ENCODE measurements at regions not wholly inside any gene's neighbourhood (a gene's known extent, or its start where the extent isn't known, plus 50 kb on each side); places are given as distances from the start of the nearest gene placed in this dataset.

DNA sequence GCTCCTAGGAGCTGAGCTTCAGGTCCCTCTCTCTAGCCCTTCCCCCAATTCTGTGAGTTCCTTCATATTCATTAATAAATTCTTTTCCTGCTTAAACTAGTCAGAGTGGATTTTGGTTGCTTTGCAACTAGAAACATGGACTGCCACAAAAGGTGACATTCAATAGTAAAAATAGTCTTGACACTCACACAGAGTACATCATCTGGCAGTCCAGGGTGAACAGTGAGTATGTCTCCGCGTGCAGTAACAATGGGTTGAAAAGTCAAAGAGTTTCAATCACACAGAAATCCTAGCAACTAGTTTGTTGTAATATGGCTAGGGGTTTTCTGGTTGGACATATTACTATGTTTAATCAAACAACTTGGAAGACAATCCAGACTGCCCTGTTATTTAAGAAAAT lies 168.8 kb upstream of the TBX20 start:
- no peak overlapping the region for H3K4me3 ChIP-seq (ENCODE audit: low read depth, low read length)
- no peak for DNase-seq (ENCODE audit: low read depth)
- TF ChIP-seq, protein P1, sequence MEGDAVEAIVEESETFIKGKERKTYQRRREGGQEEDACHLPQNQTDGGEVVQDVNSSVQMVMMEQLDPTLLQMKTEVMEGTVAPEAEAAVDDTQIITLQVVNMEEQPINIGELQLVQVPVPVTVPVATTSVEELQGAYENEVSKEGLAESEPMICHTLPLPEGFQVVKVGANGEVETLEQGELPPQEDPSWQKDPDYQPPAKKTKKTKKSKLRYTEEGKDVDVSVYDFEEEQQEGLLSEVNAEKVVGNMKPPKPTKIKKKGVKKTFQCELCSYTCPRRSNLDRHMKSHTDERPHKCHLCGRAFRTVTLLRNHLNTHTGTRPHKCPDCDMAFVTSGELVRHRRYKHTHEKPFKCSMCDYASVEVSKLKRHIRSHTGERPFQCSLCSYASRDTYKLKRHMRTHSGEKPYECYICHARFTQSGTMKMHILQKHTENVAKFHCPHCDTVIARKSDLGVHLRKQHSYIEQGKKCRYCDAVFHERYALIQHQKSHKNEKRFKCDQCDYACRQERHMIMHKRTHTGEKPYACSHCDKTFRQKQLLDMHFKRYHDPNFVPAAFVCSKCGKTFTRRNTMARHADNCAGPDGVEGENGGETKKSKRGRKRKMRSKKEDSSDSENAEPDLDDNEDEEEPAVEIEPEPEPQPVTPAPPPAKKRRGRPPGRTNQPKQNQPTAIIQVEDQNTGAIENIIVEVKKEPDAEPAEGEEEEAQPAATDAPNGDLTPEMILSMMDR (conservative IDR thresholded peaks at IDR 0.05; ENCODE audit: low read depth, low read length), result no peak

DNA sequence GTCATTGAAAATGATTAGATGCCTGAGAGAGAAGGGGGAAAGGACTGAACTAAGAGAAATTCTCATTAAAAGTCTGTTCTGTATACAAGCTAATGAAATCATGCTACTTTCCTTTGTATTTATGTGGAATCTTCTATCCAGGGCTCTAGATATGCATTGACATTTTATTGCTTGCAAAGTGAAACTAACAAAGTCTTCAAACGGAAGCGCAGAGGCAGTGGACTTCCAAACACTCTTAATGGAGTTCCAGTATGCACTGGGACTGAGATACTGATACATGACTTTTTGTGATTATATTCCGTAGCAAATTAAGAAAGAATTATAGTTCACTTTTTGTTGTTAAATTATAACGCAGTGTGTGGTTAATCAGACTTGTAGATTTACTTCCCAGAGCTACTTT lies 166.8 kb upstream of the TBX20 start:
- TF ChIP-seq, protein P1 (conservative IDR thresholded peaks at IDR 0.05; ENCODE audit: low read depth, low read length), result no peak
- DNase-seq (ENCODE audit: low read depth), result peak; percentile 2
- H3K4me3 ChIP-seq (ENCODE audit: low read depth, low read length), result no peak overlapping the region

DNA sequence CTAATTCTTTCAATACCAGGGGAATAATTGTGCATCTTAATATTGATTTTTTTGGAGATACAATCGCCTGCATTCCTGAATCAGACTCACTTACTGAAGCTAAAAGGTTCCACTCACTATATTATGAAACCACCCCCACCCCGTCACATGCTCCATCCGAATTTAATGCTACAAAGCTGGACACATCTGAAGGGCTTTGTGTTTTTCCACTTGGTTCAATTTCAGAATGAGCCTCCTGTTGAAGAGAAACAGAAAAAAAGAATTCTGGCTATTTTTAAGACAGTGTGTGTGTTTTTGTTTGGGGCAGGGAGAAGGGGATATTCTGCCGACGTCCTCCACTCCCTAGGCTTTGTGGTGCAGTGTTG lies 165.5 kb upstream of the TBX20 start:
- TF ChIP-seq, protein P1 (conservative IDR thresholded peaks at IDR 0.05; ENCODE audit: low read depth, low read length), result no peak
- no peak overlapping the region for H3K4me3 ChIP-seq (ENCODE audit: low read depth, low read length)
- no peak for DNase-seq (ENCODE audit: low read depth)

DNA sequence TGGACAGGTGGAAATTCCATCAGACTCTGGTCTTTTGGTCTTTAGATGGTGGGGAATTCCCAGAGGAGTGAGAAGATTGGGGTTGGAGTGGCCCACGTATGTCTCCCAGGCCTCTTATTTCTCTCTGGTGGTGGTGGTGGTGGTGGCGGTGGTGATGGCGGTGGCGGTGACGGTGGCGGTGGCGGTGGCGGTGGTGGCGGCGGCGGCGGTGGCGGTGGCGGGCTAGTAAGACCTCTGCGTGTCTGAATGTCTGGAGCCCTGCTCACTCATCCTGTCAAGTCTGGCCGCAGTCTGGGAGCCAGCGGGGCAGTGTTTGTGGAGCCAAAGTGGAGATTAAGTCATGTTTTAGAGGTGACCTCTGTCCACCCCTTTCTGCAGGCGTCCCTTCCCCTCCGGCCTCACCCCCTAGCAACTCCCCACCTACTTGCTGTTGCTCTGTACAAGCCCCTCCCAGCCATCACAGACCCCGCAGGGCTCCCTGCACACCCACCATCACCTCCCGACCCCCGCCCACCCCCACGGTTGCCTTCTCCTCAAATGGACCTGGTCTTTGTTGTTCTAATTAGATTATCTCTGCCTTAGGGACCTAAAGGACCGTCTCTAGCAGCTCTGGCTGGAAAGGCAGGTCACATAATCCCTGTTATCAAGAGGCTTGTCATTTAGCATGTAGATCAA lies 165.0 kb upstream of the TBX20 start:
- no peak for DNase-seq (ENCODE audit: low read depth)
- TF ChIP-seq, protein P1 (conservative IDR thresholded peaks at IDR 0.05; ENCODE audit: low read depth, low read length), result no peak
- H3K4me3 ChIP-seq (ENCODE audit: low read depth, low read length), result no peak overlapping the region

DNA sequence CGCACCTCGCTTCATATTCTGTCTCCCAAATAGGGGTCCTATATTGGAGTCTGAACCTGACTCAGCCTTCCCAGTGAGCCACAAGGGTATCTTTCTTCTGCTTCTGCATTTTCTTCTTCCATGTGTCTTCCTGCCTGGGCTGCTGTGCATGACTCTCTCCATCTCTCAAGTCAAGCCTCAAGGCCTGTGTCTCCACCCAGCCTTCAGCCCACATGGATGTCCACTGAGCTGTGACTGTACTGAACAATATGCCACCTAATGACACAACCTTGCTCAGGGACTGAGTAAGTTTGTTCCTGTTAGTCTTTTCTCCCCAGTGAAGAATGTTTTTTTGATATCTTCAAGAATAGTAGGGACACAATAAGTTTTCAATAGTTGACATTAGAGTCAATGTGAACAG lies 162.7 kb upstream of the TBX20 start:
- no peak overlapping the region for H3K4me3 ChIP-seq (ENCODE audit: low read depth, low read length)
- no peak for DNase-seq (ENCODE audit: low read depth)
- TF ChIP-seq, protein P1 (conservative IDR thresholded peaks at IDR 0.05; ENCODE audit: low read depth, low read length), result no peak

DNA sequence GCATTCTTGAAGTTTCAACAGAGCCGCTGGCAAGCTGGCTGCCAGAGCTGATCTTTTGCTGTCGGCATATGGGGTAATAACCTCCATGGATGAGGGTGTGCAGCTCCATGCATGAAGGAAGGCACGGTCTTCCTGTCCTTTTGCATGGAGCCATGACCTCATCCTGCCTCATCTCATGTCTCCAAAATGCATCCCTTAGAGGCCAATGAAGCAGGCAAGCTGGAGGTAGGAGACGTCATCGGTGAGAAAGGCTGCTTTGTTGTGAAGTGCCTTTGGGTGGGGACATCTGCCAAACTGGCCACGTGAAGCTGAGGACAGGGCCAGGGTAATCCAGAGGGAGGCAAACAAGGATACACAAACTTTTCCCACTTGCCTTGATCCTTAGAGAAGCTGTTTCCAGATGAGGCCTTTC lies 161.5 kb upstream of the TBX20 start:
- DNase-seq (ENCODE audit: low read depth), result no peak
- TF ChIP-seq, protein P1 (conservative IDR thresholded peaks at IDR 0.05; ENCODE audit: low read depth, low read length), result no peak
- H3K4me3 ChIP-seq (ENCODE audit: low read depth, low read length), result no peak overlapping the region

DNA sequence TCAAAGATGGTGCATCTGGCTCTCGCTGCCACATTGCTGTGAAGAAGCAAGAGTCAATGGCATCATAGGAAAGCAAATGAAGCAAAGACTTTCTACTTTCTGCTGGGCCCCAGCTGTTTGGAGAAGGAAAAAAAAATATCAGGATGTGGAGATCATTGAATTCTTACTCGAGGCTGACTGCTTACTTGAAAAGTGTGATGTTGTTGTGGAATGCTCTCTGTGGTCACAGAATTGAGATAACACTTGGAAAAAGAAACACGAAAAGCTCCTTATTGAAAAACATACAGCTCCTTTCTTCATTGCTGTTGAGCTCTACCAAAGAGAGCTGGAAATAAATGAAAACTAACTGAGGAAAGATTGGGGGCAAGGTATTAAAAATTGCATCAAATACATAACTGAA lies 157.4 kb upstream of the TBX20 start:
- no peak for DNase-seq (ENCODE audit: low read depth)
- TF ChIP-seq, protein P1 (conservative IDR thresholded peaks at IDR 0.05; ENCODE audit: low read depth, low read length), result no peak

More for the DNA sequence above, 157.4 kb upstream of the TBX20 start:
- H3K4me3 ChIP-seq (ENCODE audit: low read depth, low read length), result no peak overlapping the region
